WTC11 (cell line): ENCODE measurements at regions not wholly inside any gene's neighbourhood (a gene's known extent, or its start where the extent isn't known, plus 50 kb on each side); places are given as distances from the start of the nearest gene placed in this dataset.
"Not testable (repeated sequence)": the region's sequence is repeated elsewhere in the genome, so short reads cannot be mapped to it uniquely, and the experiment has no call there.

Experiments used
- ATAC-seq: fragments of 200-7000 bp; cut with Tn5 transposase; 2 replicates; pipeline ENCODE4 v1.10.0; 2021; ENCODE audit warnings: mild to moderate bottlenecking, moderate library complexity
- CTCF ChIA-PET: fragments of 300-600 bp; sonication (Branson Sonifier 250); formaldehyde crosslinking; loops from one replicate; lab custom pipeline; 2021; ENCODE audit warnings: antibody characterized with exemption; lab: Charles Lee
- POLR2A ChIA-PET: fragments of 350-600 bp; sonication (Branson Sonifier 250); formaldehyde crosslinking; loops from one replicate; lab custom pipeline; 2021; ENCODE audit warnings: antibody characterized with exemption; lab: Charles Lee
- DNase-seq: peaks from one replicate; pipeline ENCODE4 v3.0.0; 2021; ENCODE audit warnings: low spot score
- H3K27ac Mint-ChIP-seq: 2 replicates; pipeline ENCODE4 v1.8.0; 2021; ENCODE audit warnings: mixed read lengths
- H3K27me3 Mint-ChIP-seq: 2 replicates; pipeline ENCODE4 v1.8.0; 2021; ENCODE audit warnings: low read depth, mild to moderate bottlenecking, moderate library complexity, mixed read lengths
- H3K36me3 Mint-ChIP-seq: 2 replicates; pipeline ENCODE4 v1.8.0; 2021; ENCODE audit warnings: mixed read lengths
- H3K4me1 Mint-ChIP-seq: 2 replicates; pipeline ENCODE4 v1.8.0; 2022; ENCODE audit warnings: mixed read lengths
- H3K4me3 Mint-ChIP-seq: 2 replicates; pipeline ENCODE4 v1.8.0; 2021; ENCODE audit warnings: mild to moderate bottlenecking, moderate library complexity, mixed read lengths
- H3K9me3 Mint-ChIP-seq: 2 replicates; pipeline ENCODE4 v1.8.0; 2021; ENCODE audit warnings: mixed read lengths
- AFF4 ChIP-seq: sonication (generic); formaldehyde crosslinking; IDR thresholded peaks from 2 replicates; pipeline ENCODE4 v1.8.1; 2023; ENCODE audit warnings: mild to moderate bottlenecking, missing genetic modification reagents, borderline replicate concordance
- CDX4 ChIP-seq: fragments of 250-450 bp; sonication (Bioruptor Pico); IDR thresholded peaks from 2 replicates; pipeline ENCODE4 v1.9.0; 2021; ENCODE audit warnings: moderate library complexity, mild to moderate bottlenecking, inconsistent platforms, borderline replicate concordance
- E2F5 ChIP-seq: sonication (generic); formaldehyde crosslinking; IDR thresholded peaks from 2 replicates; pipeline ENCODE4 v1.8.1; 2022; ENCODE audit warnings: mild to moderate bottlenecking, moderate library complexity, missing genetic modification reagents
- FOXK1 ChIP-seq: sonication (generic); formaldehyde crosslinking; IDR thresholded peaks from 2 replicates; pipeline ENCODE4 v1.8.0; 2022; ENCODE audit warnings: mild to moderate bottlenecking, moderate library complexity, missing genetic modification reagents
- FOXP1 ChIP-seq: sonication (generic); formaldehyde crosslinking; IDR thresholded peaks from 2 replicates; pipeline ENCODE4 v1.8.0; 2022; ENCODE audit warnings: missing genetic modification reagents, mild to moderate bottlenecking, moderate library complexity, borderline replicate concordance
- GABPB1 ChIP-seq: sonication (generic); formaldehyde crosslinking; IDR thresholded peaks from 2 replicates; pipeline ENCODE4 v1.8.1; 2023; ENCODE audit warnings: mild to moderate bottlenecking, missing genetic modification reagents
- MAX ChIP-seq: sonication (generic); formaldehyde crosslinking; IDR thresholded peaks from 2 replicates; pipeline ENCODE4 v1.8.0; 2022; ENCODE audit warnings: mild to moderate bottlenecking, missing genetic modification reagents
- SP1 ChIP-seq: sonication (generic); formaldehyde crosslinking; conservative IDR thresholded peaks from 2 replicates; pipeline ENCODE4 v1.8.1; 2022; ENCODE audit warnings: missing genetic modification reagents
- STAT6 ChIP-seq: sonication (generic); formaldehyde crosslinking; conservative IDR thresholded peaks from 2 replicates; pipeline ENCODE4 v1.8.1; 2023; ENCODE audit warnings: mild to moderate bottlenecking, low read depth, missing genetic modification reagents, moderate library complexity
- ZBTB43 ChIP-seq: sonication (generic); formaldehyde crosslinking; IDR thresholded peaks from 2 replicates; pipeline ENCODE4 v1.8.1; 2023; ENCODE audit warnings: mild to moderate bottlenecking, missing genetic modification reagents
- ZNF138 ChIP-seq: sonication (generic); formaldehyde crosslinking; conservative IDR thresholded peaks from 2 replicates; pipeline ENCODE4 v1.8.1; 2022; ENCODE audit warnings: mild to moderate bottlenecking, moderate library complexity, missing genetic modification reagents
- ZNF425 ChIP-seq: fragments of 250-450 bp; sonication (Bioruptor Pico); conservative IDR thresholded peaks from 2 replicates; pipeline ENCODE4 v1.9.0; 2021; ENCODE audit warnings: mild to moderate bottlenecking

- H3K27me3 Mint-ChIP-seq = no peaks in the 10 kb centered on the region
- TF ChIP-seq AFF4 (CRISPR knock-in tag) = no peak
- TF ChIP-seq ZNF425 (CRISPR knock-in tag) = no peak
- no peak for TF ChIP-seq FOXP1 (CRISPR knock-in tag)
- TF ChIP-seq E2F5 (CRISPR knock-in tag) = no peak
- TF ChIP-seq ZBTB43 (CRISPR knock-in tag) = no peak
- TF ChIP-seq GABPB1 (CRISPR knock-in tag) = no peak
- no peak for TF ChIP-seq ZNF138 (CRISPR knock-in tag)
- no peak for TF ChIP-seq CDX4 (CRISPR knock-in tag)
- no peak for TF ChIP-seq STAT6 (CRISPR knock-in tag)
- CTCF ChIA-PET = no interaction called here
- ATAC-seq (no peak; the same call in 1 of the 2 replicates), DNase-seq (no peak)
- H3K4me1 Mint-ChIP-seq = peaks cover 24% of the 10 kb centered on the region
- no peak overlapping the region for H3K27ac Mint-ChIP-seq
- POLR2A ChIA-PET = no interaction called here
- peaks cover 11% of the 10 kb centered on the region; the same call in 1 of the 2 replicates for H3K36me3 Mint-ChIP-seq
- H3K9me3 Mint-ChIP-seq = peaks cover 9% of the 10 kb centered on the region
- H3K4me3 Mint-ChIP-seq = no peak overlapping the region
Measured at GRCh38 chr3:18982920-18983319, 165.4 kb upstream of the KCNH8 start.

- ATAC-seq, H3K27me3 Mint-ChIP-seq: not testable (repeated sequence)
- CTCF ChIA-PET = interaction anchor here (0.8 kb wide), 1 partner anchor 10 kb away, joined by 4 read pairs; no protein-coding TSS in a partner anchor
- Mint-ChIP-seq H3K4me1 (peaks cover 28% of the 10 kb centered on the region), H3K36me3 (peaks cover 16% of the 10 kb centered on the region), H3K27ac (peak overlapping the region; percentile 92), H3K4me3 (peak overlapping the region; percentile 68), H3K9me3 (peaks cover 22% of the 10 kb centered on the region)
- POLR2A ChIA-PET = interaction anchor here (0.6 kb wide), 1 partner anchor 210 kb away, joined by 3 read pairs; no protein-coding TSS in a partner anchor
- DNase-seq = peak; percentile 53
- TF ChIP-seq FOXK1 = peak; percentile 71
- TF ChIP-seq SP1 (CRISPR knock-in tag) = peak; percentile 64; the same call in 1 of the 2 replicates
- TF ChIP-seq FOXP1 (CRISPR knock-in tag) = peak; percentile 71; the same call in 1 of the 2 replicates
- TF ChIP-seq ZBTB43 (CRISPR knock-in tag) = 0 out of 2 replicates have a peak, but pooled peaks have one; percentile 77
- TF ChIP-seq MAX (CRISPR knock-in tag) = peak; percentile 60
Measured at GRCh38 chr3:18976102-18976501, 172.2 kb upstream of the KCNH8 start.
